Neural cell (in vitro differentiated cells): ENCODE measurements at regions not wholly inside any gene's neighbourhood (a gene's known extent, or its start where the extent isn't known, plus 50 kb on each side); places are given as distances from the start of the nearest gene placed in this dataset.

ENCODE experiments used
- CTCF ChIP-seq: fragments of 450-650 bp; IDR thresholded peaks from 2 replicates; pipeline ENCODE4 v1.5.1; 2014; ENCODE audit warnings: antibody characterized with exemption, mild to moderate bottlenecking, moderate library complexity; ENCODE audit not compliant: poor library complexity, severe bottlenecking
- EZH2 ChIP-seq: fragments of 200-600, 300-800 bp; shearing (Covaris generic), sonication (generic); IDR thresholded peaks from 2 replicates; pipeline ENCODE4 v1.6.1; 2014; ENCODE audit warnings: antibody characterized with exemption, low read length, borderline replicate concordance, mild to moderate bottlenecking; ENCODE audit not compliant: insufficient read depth, poor library complexity, severe bottlenecking
- REST ChIP-seq: IDR thresholded peaks from 2 replicates; pipeline ENCODE4 v1.6.1; 2012; ENCODE audit warnings: borderline replicate concordance

GRCh38 chr9:100731557-100731956 lies 153.7 kb downstream of the CAVIN4 start:
- TF ChIP-seq EZH2 (no peak), CTCF (no peak), REST (no peak)
